OCI-LY7 (cell line): ENCODE measurements at regions not wholly inside any gene's neighbourhood (a gene's known extent, or its start where the extent isn't known, plus 50 kb on each side); places are given as distances from the start of the nearest gene placed in this dataset.

Experiments used
- BruUV-seq: library from RNA; stranded (reverse); fragments of 400-500 nt; replicated peaks from 2 replicates; lab custom pipeline; 2021; lab: Mats Ljungman, UMichigan
- CTCF ChIA-PET: fragments of 300-600 bp; sonication (Branson Sonifier 250); formaldehyde crosslinking; loops from one replicate; lab custom pipeline; 2022; ENCODE audit warnings: antibody characterized with exemption; ENCODE audit not compliant: unreplicated experiment; lab: Charles Lee
- POLR2A ChIA-PET: fragments of 300-600 bp; sonication (Branson Sonifier 250); formaldehyde crosslinking; loops from one replicate; lab custom pipeline; 2022; ENCODE audit warnings: antibody characterized with exemption; lab: Charles Lee
- DNase-seq: peaks from one replicate; pipeline ENCODE4 v3.0.0-alpha.2; 2015; ENCODE audit warnings: low spot score
- H2AFZ ChIP-seq: fragments of 200-600 bp; sonication (generic), shearing (Covaris generic); 2 replicates; pipeline ENCODE4 v1.6.1; 2014; ENCODE audit warnings: mild to moderate bottlenecking, antibody characterized with exemption, low read length, moderate library complexity
- H3K27ac ChIP-seq: fragments of 200-600 bp; sonication (generic); 2 replicates; pipeline ENCODE4 v1.5.1; 2014; ENCODE audit warnings: mixed run types, low read depth, mild to moderate bottlenecking, moderate library complexity, low read length, inconsistent platforms; ENCODE audit not compliant: poor library complexity, severe bottlenecking
- H3K36me3 ChIP-seq: fragments of 200-600 bp; sonication (generic); 2 replicates; pipeline ENCODE4 v1.6.1; 2014; ENCODE audit warnings: mild to moderate bottlenecking, antibody characterized with exemption, low read length, moderate library complexity, mixed read lengths; ENCODE audit not compliant: insufficient read depth
- H3K4me1 ChIP-seq: fragments of 200-600 bp; sonication (generic); 2 replicates; pipeline ENCODE4 v1.5.1; 2014; ENCODE audit warnings: mild to moderate bottlenecking, low read length; ENCODE audit not compliant: insufficient read depth, poor library complexity, severe bottlenecking
- H3K4me2 ChIP-seq: fragments of 200-600 bp; sonication (generic); 2 replicates; pipeline ENCODE4 v1.6.1; 2014; ENCODE audit warnings: mild to moderate bottlenecking, low read length
- H3K4me3 ChIP-seq: fragments of 200-600 bp; sonication (generic); 2 replicates; pipeline ENCODE4 v1.5.1; 2014; ENCODE audit warnings: mild to moderate bottlenecking, low read depth, low read length; ENCODE audit not compliant: poor library complexity, severe bottlenecking
- H3K79me2 ChIP-seq: fragments of 200-600 bp; sonication (generic); 2 replicates; pipeline ENCODE4 v1.6.1; 2016; ENCODE audit warnings: low read depth, mild to moderate bottlenecking, low read length, moderate library complexity, mixed read lengths; ENCODE audit not compliant: insufficient read depth
- H3K9me2 ChIP-seq: fragments of 200-600 bp; sonication (generic); 2 replicates; pipeline ENCODE4 v1.6.1; 2016; ENCODE audit warnings: mild to moderate bottlenecking, low read length, mixed read lengths; ENCODE audit not compliant: insufficient read depth
- H3K9me3 ChIP-seq: fragments of 200-600 bp; sonication (generic); 2 replicates; pipeline ENCODE4 v1.6.1; 2014; ENCODE audit warnings: mild to moderate bottlenecking, mixed run types, low read length, mixed read lengths
- H4K20me1 ChIP-seq: fragments of 200-600 bp; sonication (generic); 2 replicates; pipeline ENCODE4 v1.6.1; 2014; ENCODE audit warnings: mild to moderate bottlenecking, antibody characterized with exemption, low read length, moderate library complexity, mixed read lengths; ENCODE audit not compliant: insufficient read depth
- EZH2phosphoT487 ChIP-seq: fragments of 200-600 bp; sonication (generic); IDR thresholded peaks from 2 replicates; pipeline ENCODE4 v1.6.1; 2018; ENCODE audit warnings: low read depth, borderline replicate concordance, mild to moderate bottlenecking, mixed run types, antibody characterized with exemption, low read length, moderate library complexity, mixed read lengths
- intact Hi-C: fragments of 100-400 bp; cut with micrococcal nuclease; formaldehyde crosslinking; loops from one replicate; pipeline ENCODE4 v1.10.0; 2022; ENCODE audit not compliant: unreplicated experiment
- TF ChIP-seq, protein P1 (sequence below): fragments of 200-600 bp; sonication (generic); conservative IDR thresholded peaks from 2 replicates; pipeline ENCODE4 v1.5.1; 2014; ENCODE audit warnings: mild to moderate bottlenecking, antibody characterized with exemption, low read length, moderate library complexity, mixed read lengths

DNA sequence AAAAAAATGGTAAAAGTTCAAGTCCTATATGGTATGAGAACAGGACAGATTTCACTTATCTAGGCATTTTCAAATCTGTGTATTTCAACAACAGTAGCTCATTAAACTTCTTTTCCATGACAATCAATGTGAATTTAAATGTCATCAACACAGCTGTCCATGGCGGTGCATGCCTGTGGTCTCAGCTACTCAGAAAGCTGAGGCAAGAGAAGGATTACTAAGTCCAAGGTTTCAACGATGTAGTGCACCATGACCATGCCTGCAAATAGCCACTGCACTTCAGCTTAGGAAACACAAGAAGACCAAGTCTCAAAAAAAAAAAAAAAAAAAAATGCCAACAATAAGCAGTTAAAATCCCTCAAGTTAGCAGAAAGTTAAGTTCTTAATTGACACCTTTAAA, 214.6 kb downstream of the C12orf50 start:
- POLR2A ChIA-PET = no interaction called here
- intact Hi-C loops = no loop called here

DNA sequence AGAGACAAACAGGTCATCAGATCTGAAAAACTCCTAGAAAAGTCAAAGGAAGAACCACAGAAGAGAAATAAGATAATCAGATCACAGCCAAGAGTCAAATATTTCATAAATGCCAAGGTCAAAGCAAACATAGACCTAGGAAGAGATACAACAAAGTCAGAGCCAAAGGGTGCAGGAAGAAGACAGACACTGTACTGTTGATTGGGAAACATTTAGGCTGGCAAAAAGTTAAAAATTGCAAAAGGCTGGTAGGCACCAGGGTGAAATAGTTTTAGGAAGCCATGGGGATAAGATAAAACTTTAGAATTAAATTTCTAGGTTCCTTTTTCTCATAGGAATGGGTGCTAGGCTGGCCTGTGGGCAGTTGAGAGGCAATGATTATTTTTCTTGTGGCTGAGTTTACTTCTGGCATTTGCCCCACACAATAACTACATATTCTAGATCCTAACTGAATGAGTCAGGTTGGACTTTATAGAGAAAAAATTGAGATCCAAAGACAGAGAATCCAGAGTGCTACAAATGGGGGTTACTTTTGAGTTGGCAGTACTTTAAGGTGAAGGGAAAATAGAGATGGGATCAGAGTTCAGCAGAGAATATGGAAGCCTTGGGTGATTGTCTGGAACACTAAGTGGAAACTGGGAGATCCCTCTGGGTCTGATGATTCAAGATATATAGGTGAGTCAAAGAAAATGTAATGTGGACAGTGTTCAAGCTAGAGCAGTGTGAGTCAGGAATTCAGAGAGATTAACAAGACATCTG, 215.5 kb downstream of the C12orf50 start:
- Histone ChIP-seq H3K9me3 (no peaks in the 10 kb centered on the region), H3K79me2 (no peaks in the 10 kb centered on the region), H2AFZ (no peak overlapping the region), H3K4me2 (no peak overlapping the region), H3K4me1 (no peaks in the 10 kb centered on the region), H3K9me2 (no peaks in the 10 kb centered on the region), H3K27ac (no peak overlapping the region), H4K20me1 (no peaks in the 10 kb centered on the region), H3K4me3 (no peak overlapping the region), H3K36me3 (no peaks in the 10 kb centered on the region)
- TF ChIP-seq EZH2phosphoT487 = no peak
- TF ChIP-seq, protein P1, sequence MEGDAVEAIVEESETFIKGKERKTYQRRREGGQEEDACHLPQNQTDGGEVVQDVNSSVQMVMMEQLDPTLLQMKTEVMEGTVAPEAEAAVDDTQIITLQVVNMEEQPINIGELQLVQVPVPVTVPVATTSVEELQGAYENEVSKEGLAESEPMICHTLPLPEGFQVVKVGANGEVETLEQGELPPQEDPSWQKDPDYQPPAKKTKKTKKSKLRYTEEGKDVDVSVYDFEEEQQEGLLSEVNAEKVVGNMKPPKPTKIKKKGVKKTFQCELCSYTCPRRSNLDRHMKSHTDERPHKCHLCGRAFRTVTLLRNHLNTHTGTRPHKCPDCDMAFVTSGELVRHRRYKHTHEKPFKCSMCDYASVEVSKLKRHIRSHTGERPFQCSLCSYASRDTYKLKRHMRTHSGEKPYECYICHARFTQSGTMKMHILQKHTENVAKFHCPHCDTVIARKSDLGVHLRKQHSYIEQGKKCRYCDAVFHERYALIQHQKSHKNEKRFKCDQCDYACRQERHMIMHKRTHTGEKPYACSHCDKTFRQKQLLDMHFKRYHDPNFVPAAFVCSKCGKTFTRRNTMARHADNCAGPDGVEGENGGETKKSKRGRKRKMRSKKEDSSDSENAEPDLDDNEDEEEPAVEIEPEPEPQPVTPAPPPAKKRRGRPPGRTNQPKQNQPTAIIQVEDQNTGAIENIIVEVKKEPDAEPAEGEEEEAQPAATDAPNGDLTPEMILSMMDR = no peak
- intact Hi-C loops = no loop called here
- POLR2A ChIA-PET = no interaction called here
- no TSS peak for BruUV-seq
- no peak for DNase-seq
- CTCF ChIA-PET = no interaction called here

More for the DNA sequence above, 214.6 kb downstream of the C12orf50 start:
- no peak overlapping the region for H3K27ac ChIP-seq
- DNase-seq = no peak
- no peak overlapping the region for H3K4me2 ChIP-seq
- no TSS peak for BruUV-seq
- TF ChIP-seq, protein P1 = no peak
- no peak for TF ChIP-seq EZH2phosphoT487
- no peaks in the 10 kb centered on the region for H3K4me1 ChIP-seq
- H3K4me3 ChIP-seq = no peak overlapping the region
- H3K36me3 ChIP-seq = no peaks in the 10 kb centered on the region
- no peaks in the 10 kb centered on the region for H3K9me3 ChIP-seq
- no peaks in the 10 kb centered on the region for H4K20me1 ChIP-seq
- H3K79me2 ChIP-seq = no peaks in the 10 kb centered on the region
- CTCF ChIA-PET = no interaction called here
- H3K9me2 ChIP-seq = no peaks in the 10 kb centered on the region
- no peak overlapping the region for H2AFZ ChIP-seq

DNA sequence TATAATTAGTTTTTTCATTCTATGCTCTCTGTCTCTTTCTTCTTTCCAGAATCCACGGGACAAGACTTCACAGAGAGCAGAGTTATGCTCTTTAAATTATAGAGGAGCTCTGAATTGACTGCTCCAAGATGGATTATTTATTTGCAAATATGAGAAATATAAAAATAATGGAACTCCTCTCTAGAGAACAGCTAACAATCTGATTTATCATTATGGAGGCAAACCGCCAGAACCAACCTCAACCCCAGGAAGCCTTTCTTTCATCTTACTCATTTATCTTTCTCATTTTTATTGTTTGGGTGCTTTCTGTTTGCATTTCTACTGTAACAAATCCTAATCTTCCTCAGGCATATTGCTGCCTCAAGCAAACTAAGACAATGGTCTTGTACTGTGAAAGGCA, 216.5 kb downstream of the C12orf50 start:
- no peak for TF ChIP-seq EZH2phosphoT487
- TF ChIP-seq, protein P1 = no peak
- POLR2A ChIA-PET = no interaction called here

More for the DNA sequence above, 216.5 kb downstream of the C12orf50 start:
- no peak for DNase-seq
- BruUV-seq = no TSS peak
- no peaks in the 10 kb centered on the region for H3K9me3 ChIP-seq
- H3K4me3 ChIP-seq = no peak overlapping the region
- no peaks in the 10 kb centered on the region for H3K9me2 ChIP-seq
- no peaks in the 10 kb centered on the region for H4K20me1 ChIP-seq
- CTCF ChIA-PET = no interaction called here
- H3K4me1 ChIP-seq = no peaks in the 10 kb centered on the region
- no peak overlapping the region for H3K4me2 ChIP-seq
- no peaks in the 10 kb centered on the region for H3K36me3 ChIP-seq
- no peak overlapping the region for H2AFZ ChIP-seq
- H3K79me2 ChIP-seq = no peaks in the 10 kb centered on the region
- intact Hi-C loops = no loop called here
- H3K27ac ChIP-seq = no peak overlapping the region
